HUDEP-2 (cell line): ENCODE measurements at regions not wholly inside any gene's neighbourhood (a gene's known extent, or its start where the extent isn't known, plus 50 kb on each side); places are given as distances from the start of the nearest gene placed in this dataset.
"Not testable (repeated sequence)": the region's sequence is repeated elsewhere in the genome, so short reads cannot be mapped to it uniquely, and the experiment has no call there.

Experiments
- DNase-seq, 76 experiments: peaks; one replicate each; lab custom pipeline; 2025; ENCODE audit not compliant: unreplicated experiment in 76 of 76; lab: John Stamatoyannopoulos, UW

DNA sequence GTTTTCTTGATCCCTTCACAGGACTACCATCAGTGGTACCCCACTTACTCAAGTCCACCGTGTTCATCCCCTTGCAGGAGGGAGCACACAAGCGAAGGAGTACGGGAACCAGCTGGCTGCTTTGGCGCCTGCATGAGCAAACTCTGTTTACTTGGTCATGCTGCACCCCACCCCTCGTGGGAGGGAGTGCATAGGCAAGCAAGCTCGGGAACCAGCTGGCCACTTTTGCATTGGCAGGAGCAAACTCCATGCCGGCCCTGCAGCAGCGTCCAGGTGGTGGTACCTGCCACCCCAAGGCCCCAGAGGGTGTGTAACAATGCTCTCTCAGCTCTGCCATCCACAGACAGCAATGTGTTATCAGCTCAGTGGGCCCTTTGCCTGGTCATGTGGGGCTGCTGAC is 737.8 kb downstream of the FAM181B start:
- DNase-seq: no peak

- DNase-seq: no peak
Measured at GRCh38 chr11:81993755-81994154, 739.9 kb downstream of the FAM181B start.

- no peak for DNase-seq
Measured at GRCh38 chr11:81990659-81991443, 742.8 kb downstream of the FAM181B start.

DNA sequence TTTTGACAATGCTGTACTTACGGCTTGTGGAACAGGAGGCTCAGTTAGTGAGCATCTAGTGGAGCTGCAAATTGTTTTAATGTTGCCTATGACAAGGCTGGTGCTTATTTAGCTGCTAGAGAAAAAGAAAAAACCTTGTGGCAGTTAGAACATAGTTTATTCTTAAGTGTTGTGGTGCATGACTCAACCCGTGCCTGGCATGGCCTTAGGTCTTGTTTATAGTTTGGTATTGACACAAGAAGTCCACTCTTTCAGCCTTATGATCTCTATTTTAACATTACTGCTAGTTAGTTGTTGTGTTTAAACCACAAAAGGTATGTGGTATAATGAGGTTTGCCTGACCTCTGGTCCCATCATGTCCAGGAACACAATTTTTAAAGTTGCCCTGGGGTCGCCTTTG is 744.6 kb downstream of the FAM181B start:
- no peak for DNase-seq

DNA sequence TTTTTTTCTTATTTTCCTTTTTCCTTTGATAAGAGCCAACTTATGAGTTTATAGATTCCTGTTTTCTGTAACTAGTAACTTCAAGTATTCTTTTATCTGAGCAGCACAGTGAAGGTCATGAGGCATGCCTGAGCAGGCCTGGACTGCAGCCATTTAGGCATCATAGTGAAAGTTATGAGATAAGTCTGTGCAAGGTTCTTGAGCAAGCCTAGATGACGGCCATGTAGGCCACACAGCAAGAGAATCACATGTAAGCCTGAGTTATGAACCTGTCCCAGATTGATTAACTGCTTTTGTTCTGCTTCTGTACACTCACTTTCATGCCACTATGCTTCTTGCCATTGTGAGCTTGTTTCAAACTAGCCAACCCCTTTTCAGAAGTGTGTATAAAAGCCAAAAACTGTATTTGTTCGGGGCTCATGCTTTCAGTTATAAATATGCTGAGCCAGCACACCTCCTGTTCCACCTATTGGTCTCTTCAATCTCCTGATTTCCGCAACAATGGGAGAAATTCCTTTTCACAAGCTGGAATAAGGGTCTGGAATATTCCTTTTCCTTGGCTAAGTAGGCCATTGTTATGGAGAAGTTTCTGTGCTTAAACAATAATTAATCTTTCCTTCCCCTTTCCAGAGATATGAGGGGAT is 745.7 kb downstream of the FAM181B start:
- peak in 3 of 76 experiments; percentile 0 to 9 (median 2) for DNase-seq

- DNase-seq: no peak
Measured at GRCh38 chr11:81986556-81987161, 747.0 kb downstream of the FAM181B start.

DNA sequence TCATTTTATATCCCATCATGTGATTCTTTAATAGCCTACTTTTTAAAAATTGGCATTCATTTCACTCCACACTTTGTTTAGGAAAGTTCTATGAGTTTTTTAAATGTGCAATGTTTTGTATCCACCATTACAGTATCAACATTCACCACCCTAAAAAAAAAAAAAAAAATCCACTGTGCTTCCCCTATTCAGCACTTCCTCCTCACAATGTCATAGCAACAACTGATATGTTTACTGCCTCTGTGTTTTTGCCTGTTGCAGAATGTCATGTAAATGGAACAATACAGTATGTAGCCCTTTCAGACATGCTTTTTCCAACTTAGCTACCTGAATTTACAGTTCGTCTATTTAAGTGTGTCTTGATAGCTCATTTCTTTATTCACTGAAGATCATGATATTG is 754.2 kb downstream of the FAM181B start:
- no peak for DNase-seq

- DNase-seq: no peak
Measured at GRCh38 chr11:81975261-81975900, 758.3 kb downstream of the FAM181B start.

DNA sequence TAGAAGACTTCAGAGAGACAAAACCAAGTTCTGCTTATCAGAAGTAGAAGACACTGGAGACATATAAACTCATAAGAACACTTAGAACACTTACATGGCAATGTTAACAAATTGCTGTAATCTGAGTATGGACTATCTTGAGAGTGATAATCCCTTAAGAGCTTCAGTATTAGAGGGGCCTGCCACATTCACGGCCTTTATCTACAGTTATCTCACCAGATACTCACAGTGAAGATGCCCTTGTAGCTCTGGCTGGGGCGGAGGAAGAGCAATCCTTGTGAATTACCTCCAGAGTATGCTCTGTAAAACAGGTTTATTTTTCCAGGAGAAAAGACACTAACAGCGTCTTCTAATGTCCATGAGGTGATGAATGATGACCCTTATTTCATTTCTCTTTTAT is 762.8 kb downstream of the FAM181B start:
- DNase-seq: no peak

- DNase-seq: no peak
Measured at GRCh38 chr11:81967242-81967641, 766.4 kb downstream of the FAM181B start.

DNA sequence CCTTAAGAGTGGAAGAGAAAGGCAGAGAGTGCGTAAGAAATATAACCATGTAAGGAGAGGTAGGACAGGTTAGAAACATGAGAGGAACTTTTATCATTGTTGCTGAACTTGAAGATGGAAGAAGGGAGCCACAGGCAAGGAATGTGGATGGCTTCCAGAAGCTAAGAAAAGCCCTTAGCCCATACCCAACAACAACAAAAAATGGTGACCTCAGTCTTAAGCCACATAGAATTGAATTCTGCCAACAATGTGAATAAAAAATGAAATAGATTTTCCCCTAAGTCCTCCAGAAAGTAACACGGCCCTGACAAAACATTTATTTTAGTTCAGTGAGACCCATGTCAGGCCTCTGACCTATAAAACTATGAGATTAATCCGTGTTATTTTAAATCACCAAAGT is 767.3 kb downstream of the FAM181B start:
- DNase-seq: no peak

DNA sequence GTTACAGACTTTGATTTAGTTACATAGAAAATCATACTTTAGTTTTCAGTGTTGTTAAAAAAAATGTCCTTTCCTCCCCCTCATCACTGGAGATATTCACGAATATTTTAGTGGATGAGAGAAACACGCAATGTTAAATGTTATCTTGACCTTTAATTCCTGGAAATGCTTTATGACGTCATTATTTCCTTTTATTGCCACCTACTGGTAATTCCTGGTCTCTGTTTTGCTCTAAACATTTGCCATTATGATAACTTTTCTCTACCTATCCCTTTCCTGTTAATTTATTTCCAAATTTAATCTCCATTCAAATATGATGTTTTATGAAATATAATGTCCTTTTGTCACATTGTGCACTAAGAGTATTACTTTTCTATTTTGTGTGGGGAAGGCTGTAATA is 770.6 kb downstream of the FAM181B start:
- DNase-seq: no peak

- DNase-seq: no peak
Measured at GRCh38 chr11:81960443-81960842, 773.2 kb downstream of the FAM181B start.

DNA sequence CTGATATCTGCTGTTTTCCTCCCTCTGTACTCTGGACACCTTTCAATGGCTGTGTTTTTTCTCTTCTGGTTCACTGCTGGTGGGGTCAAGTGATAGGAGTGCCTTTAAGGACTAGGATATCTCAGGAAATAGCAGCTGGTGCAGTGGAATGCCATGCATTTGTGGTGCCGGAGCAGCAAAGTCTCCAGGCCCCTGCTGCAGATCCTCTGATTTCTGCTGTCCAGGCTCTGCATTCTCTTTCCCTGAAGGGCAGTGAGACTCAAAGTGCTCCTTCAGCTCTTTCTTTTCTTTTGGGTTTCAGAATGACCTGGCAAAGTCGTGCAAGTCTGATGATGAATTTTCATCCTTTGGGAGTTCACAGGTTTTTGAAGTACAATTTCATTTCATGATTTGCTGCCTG is 774.3 kb downstream of the FAM181B start:
- no peak for DNase-seq

- not testable (repeated sequence) for DNase-seq
Measured at GRCh38 chr11:81954301-81954700, 779.4 kb downstream of the FAM181B start.

- DNase-seq: no peak
Measured at GRCh38 chr11:81946831-81947230, 786.8 kb downstream of the FAM181B start.

- DNase-seq: no peak
Measured at GRCh38 chr11:81942646-81943045, 791.0 kb downstream of the FAM181B start.

GRCh38 chr11:81941998-81942397 is 791.7 kb downstream of the FAM181B start:
- no peak for DNase-seq

DNA sequence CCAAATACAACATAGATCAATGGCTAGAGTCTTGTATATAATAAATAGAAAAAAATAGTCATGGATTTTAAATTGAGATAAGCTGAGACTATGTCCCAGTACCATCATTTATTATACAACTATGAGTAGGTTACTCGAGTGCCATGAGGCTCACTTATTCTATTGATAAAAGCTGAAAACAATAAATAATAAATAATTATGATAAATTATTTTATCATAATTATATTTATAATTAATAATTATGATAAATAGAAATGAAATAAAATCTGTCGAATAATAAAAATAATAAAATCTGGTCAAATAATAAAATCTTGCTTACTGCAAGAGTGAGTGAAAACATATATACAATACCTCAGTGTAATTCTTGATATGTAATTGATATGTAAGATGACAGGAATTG is 801.4 kb downstream of the FAM181B start:
- no peak for DNase-seq

- DNase-seq: no peak
Measured at GRCh38 chr11:81920205-81920604, 813.5 kb downstream of the FAM181B start.

- DNase-seq: no peak
Measured at GRCh38 chr11:81916451-81916850, 817.2 kb downstream of the FAM181B start.
